ENCODE measurements at regions not wholly inside any gene's neighbourhood (a gene's known extent, or its start where the extent isn't known, plus 50 kb on each side); places are given as distances from the start of the nearest gene placed in this dataset.

DNA sequence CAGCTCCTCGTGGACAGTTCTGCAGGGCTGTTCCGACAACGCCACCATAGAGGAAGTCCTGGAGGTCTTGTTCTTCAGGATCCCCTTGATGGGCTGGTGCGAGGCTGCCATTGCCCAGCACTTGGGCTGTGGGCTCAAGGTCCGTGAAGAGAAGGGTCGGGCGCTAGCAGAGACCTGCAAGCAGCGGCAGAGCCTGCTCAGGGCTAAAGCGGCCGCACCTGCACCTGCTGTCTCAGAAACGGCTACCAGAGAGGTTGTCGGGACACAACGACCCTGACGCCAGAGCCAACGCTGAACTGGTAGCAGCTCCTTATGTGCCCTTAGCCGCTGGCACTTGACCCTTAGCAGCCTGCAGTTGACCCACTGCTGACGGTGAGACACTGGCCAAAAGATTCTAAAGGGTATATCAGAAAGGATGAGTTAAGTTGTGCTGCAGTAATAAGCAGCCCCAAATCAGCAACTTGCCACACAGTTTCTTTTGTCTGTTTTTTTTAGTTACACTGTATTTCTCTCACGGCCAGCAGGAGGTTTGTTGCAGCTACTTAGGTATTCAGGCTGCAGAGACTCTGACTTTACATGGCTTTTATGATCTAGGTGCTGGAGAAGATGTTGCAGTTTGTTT lies 55.5 kb upstream of the ST6GAL2 start:
- intact Hi-C loops (cut with micrococcal nuclease), result no loop called here
- Mint-ChIP-seq H3K9me3 (peaks cover 8% of the 10 kb centered on the region), H3K4me1 (ENCODE audit: low read depth) (no peaks in the 10 kb centered on the region), H3K27me3 (ENCODE audit: insufficient read depth) (no peaks in the 10 kb centered on the region), H3K36me3 (ENCODE audit: low read depth) (no peaks in the 10 kb centered on the region), H3K27ac (no peak overlapping the region), H3K4me3 (no peak overlapping the region)
- no peak for DNase-seq (ENCODE audit: low spot score)

DNA sequence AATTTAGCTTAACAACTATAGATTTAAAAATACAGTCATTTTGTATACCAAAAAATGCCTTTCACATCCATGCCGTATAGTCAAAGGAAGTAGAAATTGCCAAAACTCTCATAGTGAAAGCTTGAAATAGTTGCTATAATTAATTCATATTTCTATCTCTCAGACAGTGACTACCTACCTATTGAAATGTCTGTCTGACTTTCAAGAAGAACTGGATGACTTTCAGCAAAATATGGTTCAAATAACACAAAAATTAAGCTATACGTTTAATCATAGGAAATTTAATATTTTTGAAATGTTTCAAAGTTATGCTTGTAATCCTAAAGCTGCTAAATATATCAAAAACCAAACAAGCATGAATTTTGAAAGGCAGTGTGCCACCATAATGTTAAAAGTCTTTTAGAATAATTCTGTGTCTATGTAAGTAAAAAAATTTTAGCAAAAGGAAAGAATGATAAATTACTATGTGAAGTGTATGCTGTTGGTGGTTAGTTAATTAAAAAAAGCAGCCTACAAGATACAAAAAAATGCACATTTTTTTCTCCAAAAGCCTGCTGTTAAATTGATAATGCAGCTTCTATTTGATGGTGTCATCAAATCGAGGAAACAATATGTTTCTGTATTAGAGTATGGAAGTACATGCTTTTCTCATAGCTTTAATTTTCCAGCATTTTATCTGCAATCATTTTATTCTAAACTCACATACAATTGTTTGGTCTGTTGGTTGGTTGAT lies 57.7 kb upstream of the ST6GAL2 start:
- H3K4me1 Mint-ChIP-seq (ENCODE audit: low read depth), result no peaks in the 10 kb centered on the region
- peaks cover 8% of the 10 kb centered on the region for H3K9me3 Mint-ChIP-seq
- DNase-seq (ENCODE audit: low spot score), result no peak
- H3K27ac Mint-ChIP-seq, result no peak overlapping the region
- intact Hi-C loops (cut with micrococcal nuclease), result no loop called here
- H3K27me3 Mint-ChIP-seq (ENCODE audit: insufficient read depth), result no peaks in the 10 kb centered on the region
- no peaks in the 10 kb centered on the region for H3K36me3 Mint-ChIP-seq (ENCODE audit: low read depth)
- H3K4me3 Mint-ChIP-seq, result no peak overlapping the region

DNA sequence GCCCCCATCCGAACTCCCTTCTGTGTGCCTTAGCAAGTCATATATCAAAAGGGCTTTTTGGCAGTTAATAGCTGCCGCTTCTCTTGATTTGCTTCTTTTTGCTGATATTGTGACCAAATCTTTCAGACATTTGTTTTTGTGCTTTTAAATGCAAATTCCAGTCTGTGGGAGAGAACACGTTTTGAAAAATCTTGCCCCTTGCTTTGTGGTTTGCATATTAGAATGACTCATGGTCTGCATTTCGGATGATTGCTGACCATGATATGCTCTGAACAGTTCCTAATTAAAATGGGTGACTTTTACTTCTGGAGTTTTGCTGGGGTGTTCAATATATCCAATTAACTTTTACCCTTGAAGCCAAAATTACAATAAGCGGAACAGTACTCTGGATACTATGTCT lies 58.2 kb upstream of the ST6GAL2 start:
- Mint-ChIP-seq H3K9me3 (peaks cover 8% of the 10 kb centered on the region), H3K27ac (no peak overlapping the region), H3K4me1 (ENCODE audit: low read depth) (no peaks in the 10 kb centered on the region), H3K27me3 (ENCODE audit: insufficient read depth) (no peaks in the 10 kb centered on the region), H3K4me3 (no peak overlapping the region), H3K36me3 (ENCODE audit: low read depth) (no peaks in the 10 kb centered on the region)
- intact Hi-C loops (cut with micrococcal nuclease), result no loop called here
- DNase-seq (ENCODE audit: low spot score), result no peak

DNA sequence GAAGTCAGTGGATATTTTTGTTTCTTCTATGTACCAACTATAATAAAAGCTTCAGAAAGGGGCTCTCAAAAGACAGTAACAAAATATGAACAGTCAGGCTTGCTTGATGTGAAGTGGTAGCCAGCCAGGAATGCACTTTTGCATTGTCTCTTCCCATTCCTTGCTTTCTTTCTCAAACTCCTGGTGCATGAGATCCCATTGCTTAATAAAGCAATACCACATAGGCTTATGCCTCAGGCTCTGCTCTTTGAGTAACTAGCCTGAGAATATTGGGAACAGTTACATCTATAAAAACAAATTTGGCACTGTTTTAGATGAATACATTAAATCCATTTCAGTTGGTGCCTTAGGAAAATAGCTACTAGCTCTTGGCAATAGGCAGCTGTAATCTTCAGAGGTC lies 62.6 kb upstream of the ST6GAL2 start:
- Mint-ChIP-seq H3K4me3 (no peak overlapping the region), H3K27ac (no peak overlapping the region), H3K27me3 (ENCODE audit: insufficient read depth) (no peaks in the 10 kb centered on the region), H3K4me1 (ENCODE audit: low read depth) (no peaks in the 10 kb centered on the region), H3K36me3 (ENCODE audit: low read depth) (no peaks in the 10 kb centered on the region), H3K9me3 (peaks cover 8% of the 10 kb centered on the region)
- intact Hi-C loops (cut with micrococcal nuclease), result no loop called here
- no peak for DNase-seq (ENCODE audit: low spot score)

DNA sequence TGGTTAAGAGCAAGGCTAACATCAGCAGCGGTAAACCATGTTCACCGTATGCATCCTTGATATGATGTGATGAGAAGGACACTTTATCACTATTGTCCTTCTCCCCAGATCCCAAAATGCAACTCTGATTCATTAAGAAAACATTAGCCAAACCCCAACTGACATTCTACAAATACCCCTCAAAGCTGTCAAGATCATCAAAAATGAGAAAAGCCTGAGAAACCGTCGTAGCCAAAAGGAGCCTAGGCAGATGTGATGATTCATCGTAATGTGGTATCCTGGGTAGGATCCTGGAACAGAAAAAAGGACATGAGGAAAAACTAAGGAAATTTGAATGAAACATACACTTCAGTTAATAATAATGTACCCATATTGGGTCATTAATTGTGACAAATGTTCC lies 67.3 kb upstream of the ST6GAL2 start:
- intact Hi-C loops (cut with micrococcal nuclease), result no loop called here
- Mint-ChIP-seq H3K4me1 (ENCODE audit: low read depth) (no peaks in the 10 kb centered on the region), H3K36me3 (ENCODE audit: low read depth) (no peaks in the 10 kb centered on the region), H3K27ac (no peak overlapping the region), H3K27me3 (ENCODE audit: insufficient read depth) (no peaks in the 10 kb centered on the region), H3K4me3 (no peak overlapping the region), H3K9me3 (no peaks in the 10 kb centered on the region)
- DNase-seq (ENCODE audit: low spot score), result no peak

DNA sequence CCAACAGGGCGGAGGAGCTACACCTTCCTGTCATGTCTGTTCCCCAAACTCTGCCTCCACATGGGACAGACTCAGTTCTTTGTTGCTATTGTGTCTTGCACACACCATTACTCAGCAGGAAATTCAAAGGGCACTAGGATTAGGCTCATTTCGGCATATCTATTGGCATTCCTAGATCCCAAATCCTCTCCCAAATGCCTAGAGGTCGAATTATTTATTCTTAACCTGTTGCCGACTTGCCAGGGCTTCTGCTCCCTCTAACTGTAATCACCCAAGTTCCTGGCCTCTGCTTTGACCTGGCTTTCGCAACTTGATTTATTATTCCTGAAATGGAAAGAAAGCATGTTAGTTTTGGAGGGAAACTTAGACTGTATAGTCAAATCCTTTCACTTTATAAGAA lies 67.8 kb upstream of the ST6GAL2 start:
- H3K4me1 Mint-ChIP-seq (ENCODE audit: low read depth), result no peaks in the 10 kb centered on the region
- no peak overlapping the region for H3K27ac Mint-ChIP-seq
- intact Hi-C loops (cut with micrococcal nuclease), result no loop called here
- DNase-seq (ENCODE audit: low spot score), result no peak
- no peaks in the 10 kb centered on the region for H3K27me3 Mint-ChIP-seq (ENCODE audit: insufficient read depth)
- no peaks in the 10 kb centered on the region for H3K9me3 Mint-ChIP-seq
- no peaks in the 10 kb centered on the region for H3K36me3 Mint-ChIP-seq (ENCODE audit: low read depth)
- no peak overlapping the region for H3K4me3 Mint-ChIP-seq

DNA sequence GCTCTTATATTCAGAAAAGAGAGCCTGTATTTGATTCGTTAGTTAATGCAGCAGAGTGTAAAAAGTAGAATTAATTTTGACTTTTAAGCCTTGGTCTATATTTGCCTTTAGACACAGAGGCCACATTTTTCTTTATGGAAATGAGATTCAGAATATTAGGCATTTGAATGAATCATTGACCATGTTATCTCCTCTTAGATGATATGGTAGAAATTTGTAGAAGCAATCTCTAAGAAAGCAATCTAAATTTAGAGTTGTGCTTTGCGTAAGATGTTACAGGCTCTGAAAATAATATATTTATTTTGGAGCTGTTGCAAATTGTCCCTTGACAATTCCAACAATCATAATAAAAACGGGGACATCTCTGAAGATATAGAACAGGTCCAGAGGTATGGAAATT lies 68.3 kb upstream of the ST6GAL2 start:
- H3K36me3 Mint-ChIP-seq (ENCODE audit: low read depth), result no peaks in the 10 kb centered on the region
- H3K9me3 Mint-ChIP-seq, result no peaks in the 10 kb centered on the region
- H3K27ac Mint-ChIP-seq, result no peak overlapping the region
- H3K27me3 Mint-ChIP-seq (ENCODE audit: insufficient read depth), result no peaks in the 10 kb centered on the region
- no peak overlapping the region for H3K4me3 Mint-ChIP-seq
- no peaks in the 10 kb centered on the region for H3K4me1 Mint-ChIP-seq (ENCODE audit: low read depth)
- intact Hi-C loops (cut with micrococcal nuclease), result no loop called here
- DNase-seq (ENCODE audit: low spot score), result no peak

DNA sequence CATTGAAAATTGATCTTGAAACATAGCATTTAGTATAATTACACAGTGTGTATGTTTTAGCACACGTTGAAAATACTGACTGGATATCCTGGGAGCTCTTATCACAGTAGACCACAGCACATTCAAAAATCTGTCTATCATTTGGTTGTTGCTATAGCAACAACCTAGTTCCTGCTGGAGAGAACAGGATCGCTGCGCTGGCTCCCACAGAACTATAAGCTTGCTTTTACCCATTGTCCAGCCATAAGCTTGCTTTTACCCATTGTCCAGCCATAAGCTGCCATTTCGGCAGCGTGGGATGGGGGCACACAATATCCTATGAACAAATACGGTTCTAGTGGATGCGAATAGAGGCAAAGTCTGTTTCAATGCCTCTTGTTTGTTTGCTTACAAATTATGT lies 70.4 kb upstream of the ST6GAL2 start:
- H3K36me3 Mint-ChIP-seq (ENCODE audit: low read depth), result no peaks in the 10 kb centered on the region
- no peak overlapping the region for H3K4me3 Mint-ChIP-seq
- no peak for DNase-seq (ENCODE audit: low spot score)
- no peaks in the 10 kb centered on the region for H3K9me3 Mint-ChIP-seq
- intact Hi-C loops (cut with micrococcal nuclease), result no loop called here
- no peak overlapping the region for H3K27ac Mint-ChIP-seq
- H3K4me1 Mint-ChIP-seq (ENCODE audit: low read depth), result no peaks in the 10 kb centered on the region
- H3K27me3 Mint-ChIP-seq (ENCODE audit: insufficient read depth), result no peaks in the 10 kb centered on the region

DNA sequence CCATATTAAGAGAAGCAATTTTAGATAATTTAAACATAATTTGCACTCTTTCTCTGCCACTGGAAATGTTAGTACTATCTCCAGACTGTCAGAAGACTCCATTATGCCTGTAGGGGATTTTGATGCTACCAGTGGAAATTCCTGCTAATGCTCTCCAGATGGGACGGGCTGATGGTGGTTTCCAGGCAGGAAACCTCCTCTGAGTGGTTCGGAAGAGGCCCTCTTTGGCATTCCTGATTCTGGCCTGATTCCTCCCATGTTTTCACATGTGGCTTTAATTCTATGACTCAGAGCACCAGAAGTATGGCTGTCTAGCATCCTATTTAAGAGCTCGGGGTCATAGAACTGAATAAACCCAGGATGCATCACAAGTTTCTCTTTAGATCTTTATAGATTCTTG lies 70.9 kb upstream of the ST6GAL2 start:
- H3K4me3 Mint-ChIP-seq, result no peak overlapping the region
- no peak overlapping the region for H3K27ac Mint-ChIP-seq
- H3K27me3 Mint-ChIP-seq (ENCODE audit: insufficient read depth), result no peaks in the 10 kb centered on the region
- H3K36me3 Mint-ChIP-seq (ENCODE audit: low read depth), result no peaks in the 10 kb centered on the region
- no peak for DNase-seq (ENCODE audit: low spot score)
- intact Hi-C loops (cut with micrococcal nuclease), result no loop called here
- no peaks in the 10 kb centered on the region for H3K4me1 Mint-ChIP-seq (ENCODE audit: low read depth)
- no peaks in the 10 kb centered on the region for H3K9me3 Mint-ChIP-seq

DNA sequence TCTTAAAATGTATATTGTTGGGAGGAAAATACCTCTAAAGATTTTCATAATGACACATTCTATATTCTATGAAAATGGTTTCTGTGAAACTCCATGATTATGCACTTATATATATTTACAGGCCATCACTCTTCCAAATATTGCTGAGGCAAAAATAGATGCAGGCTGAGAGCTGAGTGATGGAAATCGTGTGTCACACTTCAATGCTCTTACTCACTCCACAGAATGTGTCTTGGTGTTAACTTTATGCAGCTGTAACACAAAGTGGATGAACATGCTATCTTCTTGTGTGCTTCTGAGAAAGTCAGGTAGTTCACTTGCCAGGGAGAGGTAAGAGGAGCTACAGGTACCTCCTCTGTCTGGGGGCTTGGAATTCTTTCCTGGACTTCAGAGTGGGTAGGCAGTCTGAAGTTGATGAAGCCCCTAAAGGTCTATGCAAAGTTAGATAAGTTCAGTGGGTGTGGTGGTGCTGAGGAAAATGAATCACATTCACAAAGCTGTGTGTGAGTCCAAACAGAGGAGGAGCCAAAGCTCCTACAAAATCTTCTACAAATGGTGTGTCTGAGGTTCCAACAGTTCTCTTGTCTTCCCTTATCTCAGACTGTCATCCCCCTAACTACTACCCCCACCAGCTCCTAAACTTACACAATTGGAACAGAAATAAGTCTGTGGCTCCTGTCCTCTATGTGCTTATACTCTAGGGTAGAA lies 74.2 kb upstream of the ST6GAL2 start:
- Mint-ChIP-seq H3K4me3 (no peak overlapping the region), H3K36me3 (ENCODE audit: low read depth) (no peaks in the 10 kb centered on the region), H3K27me3 (ENCODE audit: insufficient read depth) (no peaks in the 10 kb centered on the region), H3K27ac (no peak overlapping the region), H3K9me3 (no peaks in the 10 kb centered on the region), H3K4me1 (ENCODE audit: low read depth) (no peaks in the 10 kb centered on the region)
- intact Hi-C loops (cut with micrococcal nuclease), result no loop called here
- DNase-seq (ENCODE audit: low spot score), result no peak

DNA sequence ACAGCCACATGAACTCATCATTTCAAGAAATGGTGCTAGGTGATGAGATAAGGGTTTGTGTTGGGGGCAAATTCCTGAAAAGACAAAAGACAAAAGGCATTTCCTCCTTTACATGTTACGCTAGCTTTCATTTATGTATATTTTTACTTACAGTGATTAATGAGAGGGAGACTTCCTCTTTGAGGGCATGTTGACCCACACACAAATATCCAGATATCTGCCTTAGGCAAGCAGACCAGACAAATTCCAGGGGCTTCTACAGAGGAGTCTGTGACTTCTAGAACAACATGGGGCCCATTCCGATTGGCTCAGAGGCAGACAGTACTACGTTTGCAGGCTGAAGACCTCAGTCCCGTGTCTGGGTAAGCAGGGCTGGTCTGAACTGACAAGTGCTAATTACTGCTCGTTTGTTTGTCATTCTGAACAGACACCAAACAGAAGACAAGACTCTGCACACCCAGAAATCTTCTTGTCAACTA lies 74.8 kb upstream of the ST6GAL2 start:
- H3K4me3 Mint-ChIP-seq, result no peak overlapping the region

DNA sequence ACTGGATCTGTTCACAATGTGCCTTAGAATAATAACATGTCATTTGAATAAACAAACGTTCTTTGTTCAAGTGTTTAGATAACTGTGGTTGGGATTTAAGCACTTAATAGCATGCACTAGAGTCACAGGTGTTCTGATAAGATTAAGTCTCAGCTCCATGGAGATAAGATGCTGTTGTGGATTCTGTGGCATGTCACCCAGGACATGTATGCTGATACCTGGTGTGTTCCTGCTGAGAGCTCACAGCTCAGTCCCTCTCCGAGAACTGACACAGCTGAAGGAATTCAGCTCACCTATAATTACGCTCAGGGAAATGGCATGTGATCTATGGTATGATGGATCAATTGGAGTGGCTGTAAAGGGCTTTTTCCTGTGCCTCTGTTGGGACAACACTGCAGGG lies 75.4 kb upstream of the ST6GAL2 start:
- intact Hi-C loops (cut with micrococcal nuclease), result no loop called here
- Mint-ChIP-seq H3K4me1 (ENCODE audit: low read depth) (no peaks in the 10 kb centered on the region), H3K27ac (no peak overlapping the region), H3K4me3 (no peak overlapping the region), H3K9me3 (no peaks in the 10 kb centered on the region), H3K27me3 (ENCODE audit: insufficient read depth) (no peaks in the 10 kb centered on the region), H3K36me3 (ENCODE audit: low read depth) (no peaks in the 10 kb centered on the region)
- no peak for DNase-seq (ENCODE audit: low spot score)

More for the DNA sequence above, 74.8 kb upstream of the ST6GAL2 start:
- Mint-ChIP-seq H3K27ac (no peak overlapping the region), H3K9me3 (no peaks in the 10 kb centered on the region), H3K36me3 (ENCODE audit: low read depth) (no peaks in the 10 kb centered on the region), H3K27me3 (ENCODE audit: insufficient read depth) (no peaks in the 10 kb centered on the region), H3K4me1 (ENCODE audit: low read depth) (no peaks in the 10 kb centered on the region)
- no peak for DNase-seq (ENCODE audit: low spot score)
- intact Hi-C loops (cut with micrococcal nuclease), result no loop called here

DNA sequence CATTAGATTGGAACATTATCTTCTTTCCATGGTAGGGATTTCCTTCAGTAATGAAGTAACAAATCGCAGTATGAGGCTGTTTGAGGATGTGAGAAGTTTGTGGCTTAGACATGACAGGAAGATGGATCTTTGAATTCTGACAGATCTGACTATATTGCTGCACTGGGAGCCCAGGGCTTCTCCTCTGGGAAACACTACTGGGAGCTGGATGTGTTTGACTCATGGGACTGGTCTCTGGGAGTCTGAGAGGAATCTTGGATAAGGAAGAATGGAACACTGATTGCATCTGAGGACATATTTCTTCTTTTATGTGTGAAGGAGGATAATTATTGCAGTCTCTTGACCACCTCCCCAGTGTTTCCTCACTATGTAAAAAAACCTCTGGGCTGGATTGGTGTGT lies 77.2 kb upstream of the ST6GAL2 start:
- no peak overlapping the region for H3K4me3 Mint-ChIP-seq
- H3K36me3 Mint-ChIP-seq (ENCODE audit: low read depth), result no peaks in the 10 kb centered on the region
- intact Hi-C loops (cut with micrococcal nuclease), result no loop called here
- no peaks in the 10 kb centered on the region for H3K4me1 Mint-ChIP-seq (ENCODE audit: low read depth)
- H3K27ac Mint-ChIP-seq, result no peak overlapping the region
- no peaks in the 10 kb centered on the region for H3K9me3 Mint-ChIP-seq
- DNase-seq (ENCODE audit: low spot score), result no peak
- H3K27me3 Mint-ChIP-seq (ENCODE audit: insufficient read depth), result no peaks in the 10 kb centered on the region

Data from activated T-helper 1 cell treated with anti-CD3 and anti-CD28 coated beads, Interleukin-12 subunit alpha, Interleukin-12 subunit beta, Interleukin-2, Interleukin-4 antibody, amounts not matched to agents 30 ng/mL and 10 ng/mL and 1 ng/mL, durations not matched to agents 14 hours and 24 hours and 36 hours (primary cell).